Adipocyte (in vitro differentiated cells): ENCODE measurements at regions not wholly inside any gene's neighbourhood (a gene's known extent, or its start where the extent isn't known, plus 50 kb on each side); places are given as distances from the start of the nearest gene placed in this dataset.
"Not testable (repeated sequence)": the region's sequence is repeated elsewhere in the genome, so short reads cannot be mapped to it uniquely, and the experiment has no call there.

Source experiments
- DNase-seq: peaks from one replicate; pipeline ENCODE4 v3.0.0-alpha.2; 2015; ENCODE audit warnings: low read depth
- H3K27me3 ChIP-seq: replicated peaks from 2 replicates; pipeline ENCODE4 v1.7.0; 2013; ENCODE audit warnings: mild to moderate bottlenecking, low read length, moderate library complexity; ENCODE audit not compliant: control insufficient read depth, insufficient read depth
- H3K36me3 ChIP-seq: 2 replicates; pipeline ENCODE4 v1.7.0; 2013; ENCODE audit warnings: low read length, mild to moderate bottlenecking, moderate library complexity; ENCODE audit not compliant: control insufficient read depth, insufficient read depth, severe bottlenecking
- H3K4me1 ChIP-seq: 2 replicates; pipeline ENCODE4 v1.7.0; 2013; ENCODE audit warnings: mild to moderate bottlenecking, low read length, moderate library complexity; ENCODE audit not compliant: control insufficient read depth, insufficient read depth
- H3K4me3 ChIP-seq: 2 replicates; pipeline ENCODE4 v1.7.0; 2013; ENCODE audit warnings: mild to moderate bottlenecking, low read length, moderate library complexity
- H3K9ac ChIP-seq: 2 replicates; pipeline ENCODE4 v1.7.0; 2013; ENCODE audit warnings: mild to moderate bottlenecking, low read length, moderate library complexity
- H3K9me3 ChIP-seq: 2 replicates; pipeline ENCODE4 v1.7.0; 2013; ENCODE audit warnings: mild to moderate bottlenecking, low read length, moderate library complexity; ENCODE audit not compliant: control insufficient read depth

- DNase-seq = no peak
Observed at GRCh38 chr2:43003702-43004101, 211.3 kb upstream of the HAAO start.

DNA sequence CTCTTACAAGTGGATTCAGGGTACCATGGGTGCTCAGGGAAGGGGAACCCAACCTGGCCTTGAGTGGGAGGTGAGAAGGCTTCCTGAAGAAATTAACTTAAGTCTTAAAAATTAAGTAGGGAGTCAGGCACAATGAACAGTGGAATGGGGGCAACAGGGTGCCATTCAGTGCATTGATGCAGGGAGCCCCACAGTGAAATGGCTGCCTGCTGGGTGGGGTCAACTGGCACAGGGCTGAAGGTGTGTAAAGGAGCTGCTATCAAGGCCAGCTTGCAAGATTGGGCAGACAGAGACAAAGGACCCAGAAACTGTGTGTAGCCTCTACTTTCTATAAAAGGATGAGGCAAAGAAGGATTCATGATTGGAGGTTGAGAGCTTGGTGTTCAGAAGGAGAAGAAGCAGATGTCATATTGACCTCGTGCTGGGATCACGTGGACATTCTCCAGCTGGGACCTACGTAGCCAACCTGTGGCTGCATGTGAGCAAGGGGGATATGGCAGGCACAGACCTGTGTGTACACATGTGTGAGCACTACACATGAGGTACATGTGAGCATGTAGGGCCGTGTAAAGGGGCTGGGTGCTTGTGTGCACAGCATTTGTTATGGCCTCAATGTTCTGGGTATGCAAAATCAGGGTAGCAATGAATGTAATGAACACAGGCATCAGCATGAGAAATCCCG, 209.5 kb upstream of the HAAO start:
- DNase-seq = no peak
- H3K9ac ChIP-seq = no peak overlapping the region
- H3K4me3 ChIP-seq = no peak overlapping the region
- no peaks in the 10 kb centered on the region for H3K27me3 ChIP-seq
- H3K36me3 ChIP-seq = no peaks in the 10 kb centered on the region
- no peaks in the 10 kb centered on the region for H3K9me3 ChIP-seq
- no peaks in the 10 kb centered on the region for H3K4me1 ChIP-seq

More at GRCh38 chr2:43003702-43004101, 211.3 kb upstream of the HAAO start:
- no peaks in the 10 kb centered on the region for H3K27me3 ChIP-seq
- H3K4me3 ChIP-seq = no peak overlapping the region
- no peak overlapping the region for H3K9ac ChIP-seq
- H3K4me1 ChIP-seq = no peaks in the 10 kb centered on the region
- H3K9me3 ChIP-seq = peaks cover 4% of the 10 kb centered on the region
- H3K36me3 ChIP-seq = no peaks in the 10 kb centered on the region

GRCh38 chr2:43001055-43001378, 208.6 kb upstream of the HAAO start:
- Histone ChIP-seq H3K9ac (no peak overlapping the region), H3K27me3 (no peaks in the 10 kb centered on the region), H3K9me3 (no peaks in the 10 kb centered on the region), H3K4me3 (no peak overlapping the region), H3K4me1 (no peaks in the 10 kb centered on the region), H3K36me3 (no peaks in the 10 kb centered on the region)
- no peak for DNase-seq

- no peaks in the 10 kb centered on the region for H3K36me3 ChIP-seq
- H3K27me3 ChIP-seq = no peaks in the 10 kb centered on the region
- no peak overlapping the region for H3K4me3 ChIP-seq
- DNase-seq = no peak
- H3K9ac ChIP-seq = no peak overlapping the region
- H3K4me1 ChIP-seq = no peaks in the 10 kb centered on the region
- H3K9me3 ChIP-seq = peaks cover 4% of the 10 kb centered on the region
Observed at GRCh38 chr2:43000242-43001054, 208.1 kb upstream of the HAAO start.

DNA sequence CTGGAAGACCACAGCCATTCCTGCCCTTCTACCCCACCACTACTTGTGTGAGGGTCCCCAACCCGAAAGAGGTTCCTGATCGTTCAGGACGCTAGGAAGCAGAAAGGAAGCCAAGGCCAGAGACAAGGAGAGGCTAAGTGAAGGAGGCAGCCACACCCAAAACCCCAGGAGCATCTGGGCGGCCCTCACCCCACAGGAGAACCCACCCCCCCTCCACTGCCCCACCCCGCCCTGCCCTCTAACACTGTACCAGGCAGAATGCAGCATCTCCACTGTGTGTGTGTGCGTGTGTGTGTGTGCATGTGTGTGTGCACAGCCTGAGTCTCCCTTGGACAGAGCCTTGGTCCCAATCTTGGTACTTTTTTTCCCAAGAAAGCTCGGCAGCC, 207.5 kb upstream of the HAAO start:
- H3K4me3 ChIP-seq = no peak overlapping the region
- DNase-seq = no peak

DNA sequence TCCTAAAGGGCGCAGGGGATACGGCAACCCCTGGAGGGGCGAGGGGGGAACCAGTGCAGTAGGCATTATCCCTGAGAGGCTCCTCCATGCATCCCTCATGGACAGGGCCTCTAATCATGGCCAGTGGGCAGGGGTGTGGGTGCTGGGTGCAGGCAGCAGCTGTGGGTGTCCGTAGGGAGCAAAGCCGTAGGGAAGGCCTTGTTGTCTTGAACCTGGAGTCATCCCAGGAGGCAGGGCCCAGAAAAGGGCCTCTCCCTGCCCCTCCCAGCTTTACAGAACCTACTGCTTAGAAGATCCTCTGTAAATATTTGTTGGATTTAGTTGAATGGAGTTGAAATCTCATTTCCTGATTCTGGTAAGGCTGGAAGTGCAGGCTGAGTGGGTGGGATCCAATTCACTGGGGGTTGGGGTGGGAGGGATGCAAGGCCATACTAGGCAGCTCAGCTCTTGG, 207.0 kb upstream of the HAAO start:
- H3K4me3 ChIP-seq = no peak overlapping the region
- no peaks in the 10 kb centered on the region for H3K4me1 ChIP-seq
- H3K36me3 ChIP-seq = no peaks in the 10 kb centered on the region
- H3K9ac ChIP-seq = no peak overlapping the region
- H3K27me3 ChIP-seq = no peaks in the 10 kb centered on the region
- DNase-seq = no peak
- H3K9me3 ChIP-seq = peaks cover 4% of the 10 kb centered on the region

More for the DNA sequence above, 207.5 kb upstream of the HAAO start:
- H3K9me3 ChIP-seq = peaks cover 4% of the 10 kb centered on the region
- no peak overlapping the region for H3K9ac ChIP-seq
- H3K4me1 ChIP-seq = no peaks in the 10 kb centered on the region
- no peaks in the 10 kb centered on the region for H3K27me3 ChIP-seq
- H3K36me3 ChIP-seq = no peaks in the 10 kb centered on the region

GRCh38 chr2:42998721-42999120, 206.3 kb upstream of the HAAO start:
- DNase-seq = no peak
- Histone ChIP-seq H3K36me3 (no peaks in the 10 kb centered on the region), H3K4me1 (no peaks in the 10 kb centered on the region)

DNA sequence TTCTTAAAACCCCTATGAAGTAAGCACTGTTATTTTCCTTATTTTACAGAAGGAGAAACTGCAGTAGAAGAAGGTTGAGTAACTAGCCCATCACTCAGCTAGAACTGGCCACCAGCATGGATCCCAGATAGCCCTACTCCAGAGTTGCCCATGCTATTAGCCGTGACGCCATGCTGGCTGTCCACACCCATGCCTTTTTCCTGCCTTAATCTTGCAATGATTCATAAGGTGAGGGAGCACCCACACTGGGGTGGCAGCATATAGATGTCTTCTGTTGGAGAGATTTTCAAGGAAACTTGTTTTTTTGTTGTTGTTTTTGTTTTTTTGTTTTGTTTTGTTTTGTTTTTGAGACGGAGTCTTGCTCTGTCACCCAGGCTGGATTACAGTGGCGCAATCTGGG, 204.1 kb upstream of the HAAO start:
- Histone ChIP-seq H3K9ac (no peak overlapping the region), H3K27me3 (no peaks in the 10 kb centered on the region)
- DNase-seq = no peak

More at GRCh38 chr2:42998721-42999120, 206.3 kb upstream of the HAAO start:
- no peak overlapping the region for H3K9ac ChIP-seq
- no peak overlapping the region for H3K4me3 ChIP-seq
- no peaks in the 10 kb centered on the region for H3K27me3 ChIP-seq
- H3K9me3 ChIP-seq = peaks cover 4% of the 10 kb centered on the region

DNA sequence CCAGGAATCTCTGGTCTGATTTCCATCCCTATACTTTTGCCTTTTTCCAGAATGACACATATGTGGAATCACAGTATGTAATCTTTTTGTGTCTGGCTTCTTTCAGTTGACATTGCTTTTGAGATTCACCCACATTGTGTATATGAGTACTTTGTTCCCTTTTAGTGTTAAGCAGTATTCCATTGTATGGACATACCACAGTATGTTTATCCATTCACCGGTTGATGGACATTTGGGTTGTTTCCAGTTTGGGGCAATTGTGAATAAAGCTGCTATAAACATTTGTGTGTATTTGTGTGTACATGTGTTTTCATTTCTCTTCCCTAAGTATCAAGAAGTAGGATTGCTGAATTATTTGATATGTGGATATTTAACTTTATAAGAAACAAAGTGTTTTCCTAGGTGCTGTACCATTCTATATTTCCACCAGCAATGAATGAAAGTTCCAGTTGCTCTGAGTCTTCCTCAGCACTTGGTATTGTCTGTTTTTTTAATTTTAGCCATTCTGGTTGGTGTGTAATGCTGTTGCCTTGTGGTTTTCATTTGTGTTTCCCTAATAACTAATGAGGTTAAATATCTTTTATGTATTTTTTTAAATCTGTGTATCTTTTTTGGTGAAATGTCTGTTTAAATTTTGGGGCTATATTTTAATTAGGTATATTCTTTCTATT, 203.5 kb upstream of the HAAO start:
- no peak overlapping the region for H3K4me3 ChIP-seq
- no peaks in the 10 kb centered on the region for H3K4me1 ChIP-seq
- H3K36me3 ChIP-seq = no peaks in the 10 kb centered on the region
- H3K9ac ChIP-seq = no peak overlapping the region
- DNase-seq = no peak
- H3K27me3 ChIP-seq = no peaks in the 10 kb centered on the region
- peaks cover 4% of the 10 kb centered on the region for H3K9me3 ChIP-seq

More for the DNA sequence above, 204.1 kb upstream of the HAAO start:
- no peaks in the 10 kb centered on the region for H3K4me1 ChIP-seq
- no peaks in the 10 kb centered on the region for H3K36me3 ChIP-seq
- no peak overlapping the region for H3K4me3 ChIP-seq
- peaks cover 4% of the 10 kb centered on the region for H3K9me3 ChIP-seq

- DNase-seq, H3K4me3 ChIP-seq: not testable (repeated sequence)
Observed at GRCh38 chr2:42989283-42990081, 197.1 kb upstream of the HAAO start.

GRCh38 chr2:42988055-42988454, 195.7 kb upstream of the HAAO start:
- not testable (repeated sequence) for H3K9ac ChIP-seq, DNase-seq, H3K4me1 ChIP-seq, H3K27me3 ChIP-seq, H3K36me3 ChIP-seq, H3K4me3 ChIP-seq, H3K9me3 ChIP-seq

More at GRCh38 chr2:42989283-42990081, 197.1 kb upstream of the HAAO start:
- H3K27me3 ChIP-seq, H3K9ac ChIP-seq, H3K9me3 ChIP-seq, H3K36me3 ChIP-seq, H3K4me1 ChIP-seq: not testable (repeated sequence)
